GM12872 (cell line): ENCODE measurements at regions not wholly inside any gene's neighbourhood (a gene's known extent, or its start where the extent isn't known, plus 50 kb on each side); places are given as distances from the start of the nearest gene placed in this dataset.

Experiments
- CTCF ChIP-seq: IDR thresholded peaks from 3 replicates; pipeline ENCODE4 v1.5.1; 2011; ENCODE audit warnings: low read depth, mild to moderate bottlenecking, low read length, moderate library complexity; ENCODE audit not compliant: insufficient read depth

DNA sequence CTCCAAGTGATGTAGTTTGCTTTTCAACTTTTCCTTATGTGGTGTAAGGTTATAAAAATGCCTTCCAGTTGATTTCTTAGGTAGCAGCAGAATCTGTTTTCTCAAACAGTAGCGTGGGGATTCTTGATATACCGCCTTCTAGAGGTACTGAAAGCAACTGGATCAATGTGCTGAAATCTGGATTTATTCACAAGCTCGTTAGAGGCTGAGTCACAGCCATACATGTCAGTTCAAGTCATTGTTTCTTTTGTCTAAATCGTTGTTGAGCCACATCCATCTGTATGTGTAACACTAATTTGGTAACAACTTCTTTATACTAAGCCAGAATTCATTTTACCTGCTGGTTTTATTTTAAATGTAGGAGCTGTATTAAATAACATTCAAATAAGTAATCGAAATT, 200.0 kb upstream of the MAD2L1 start:
- TF ChIP-seq CTCF = no peak

- no peak for TF ChIP-seq CTCF
Measured at GRCh38 chr4:120263618-120264017, 197.0 kb upstream of the MAD2L1 start.

DNA sequence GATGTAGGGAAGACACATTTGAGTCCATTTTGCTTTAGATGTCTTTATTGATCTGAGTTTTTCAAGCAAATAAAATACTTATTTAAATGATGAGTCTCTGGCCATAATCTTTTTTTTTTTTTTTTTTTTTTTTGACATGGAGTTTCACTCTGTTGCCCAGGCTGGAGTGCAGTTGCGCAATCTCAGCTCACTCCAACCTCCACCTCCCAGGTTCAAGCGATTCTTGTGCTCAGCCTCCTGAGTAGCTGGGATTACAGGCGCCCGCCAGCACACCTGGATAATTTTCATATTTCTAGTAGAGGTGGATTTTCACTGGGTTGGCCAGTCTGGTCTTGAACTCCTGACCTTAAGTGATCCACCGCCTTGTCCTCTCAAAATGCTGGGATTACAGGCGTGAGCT, 194.5 kb upstream of the MAD2L1 start:
- TF ChIP-seq CTCF = no peak

DNA sequence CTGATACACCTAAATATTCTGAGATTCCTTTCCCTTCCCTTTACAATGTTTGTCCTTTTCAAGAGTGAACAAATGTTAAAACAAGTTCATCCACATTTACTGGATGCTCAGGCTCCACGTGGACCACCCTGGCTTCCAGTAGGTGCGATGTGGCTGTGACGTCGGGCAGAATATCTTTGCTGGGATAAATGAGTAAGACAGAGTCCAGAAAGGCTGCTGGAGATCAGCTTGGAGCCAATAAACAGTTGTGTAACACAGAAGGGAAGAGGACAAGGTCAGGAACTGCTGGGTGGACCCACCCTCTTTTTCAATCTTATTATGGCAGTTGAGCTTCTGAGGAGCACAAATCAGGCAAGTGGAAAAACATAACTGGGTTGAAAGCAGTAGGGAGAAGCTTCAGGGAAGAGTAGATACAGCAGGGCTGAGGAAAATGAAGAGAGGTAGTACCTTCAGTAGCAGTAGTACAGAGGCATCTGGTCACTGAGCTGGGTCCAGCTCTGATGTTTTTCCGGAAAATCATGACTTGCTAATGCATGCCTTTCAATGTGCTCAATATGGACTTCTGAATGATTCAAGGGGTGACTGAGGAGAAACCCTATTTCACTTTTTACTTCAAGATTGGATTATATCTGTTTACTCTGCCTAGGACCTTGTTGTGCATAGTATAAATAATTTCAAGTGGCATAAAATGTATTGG, 171.8 kb upstream of the MAD2L1 start:
- no peak for TF ChIP-seq CTCF

DNA sequence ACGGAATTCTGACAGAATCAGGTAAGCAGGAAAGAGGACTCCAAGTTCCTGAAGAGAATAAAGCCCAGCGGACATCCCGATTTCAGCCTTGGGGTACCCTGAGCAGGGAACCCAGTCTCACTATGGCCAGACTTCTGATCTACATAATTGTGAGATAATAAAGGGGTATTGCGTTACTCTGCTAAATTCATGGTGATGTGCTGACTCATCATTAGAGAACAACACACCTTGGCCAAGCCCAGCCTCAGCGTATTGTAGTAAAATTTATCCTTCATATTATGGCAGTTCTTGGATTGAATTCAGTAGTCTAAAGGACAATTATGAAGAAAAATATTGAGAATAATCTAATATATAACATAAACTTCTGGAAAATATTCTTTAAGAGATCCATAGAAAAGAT, 170.2 kb upstream of the MAD2L1 start:
- no peak for TF ChIP-seq CTCF

- TF ChIP-seq CTCF = no peak
Measured at GRCh38 chr4:120232050-120232449, 165.4 kb upstream of the MAD2L1 start.

GRCh38 chr4:120228086-120228485, 161.4 kb upstream of the MAD2L1 start:
- no peak for TF ChIP-seq CTCF

GRCh38 chr4:120227554-120227953, 160.9 kb upstream of the MAD2L1 start:
- no peak for TF ChIP-seq CTCF
